ENCODE measurements at regions not wholly inside any gene's neighbourhood (a gene's known extent, or its start where the extent isn't known, plus 50 kb on each side); places are given as distances from the start of the nearest gene placed in this dataset.

DNA sequence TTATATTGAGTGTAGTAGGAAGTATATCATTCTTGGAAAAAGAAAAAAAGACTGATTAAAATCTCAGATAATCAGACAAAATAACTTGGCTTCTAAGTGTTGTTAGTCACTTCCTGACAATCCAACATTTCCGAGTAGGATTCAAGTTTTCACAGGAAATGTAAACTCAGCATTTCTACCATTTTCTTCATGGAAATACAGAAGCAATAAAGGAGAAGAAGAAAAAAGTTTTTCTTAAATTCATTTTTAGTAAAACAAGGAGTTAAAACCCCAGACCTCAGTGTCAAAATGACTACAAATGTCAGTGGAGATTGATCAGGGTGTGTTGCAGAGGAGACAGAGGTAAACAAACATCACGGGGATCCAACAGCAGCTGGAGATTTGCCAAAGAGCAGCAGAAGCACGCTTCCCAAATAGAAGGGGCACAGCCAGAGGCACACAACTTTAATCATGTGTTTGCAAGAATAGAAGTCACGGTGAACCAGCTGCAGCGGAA, 129.3 kb upstream of the FAM9B start:
- intact Hi-C loops (cut with DNase I; ENCODE audit: low total_unique reads) (no loop called here), in situ Hi-C loops (cut with MboI; ENCODE audit: low sequenced_read_pairs in 4 of 4) (no loop called here)
- DNase-seq (no peak), ATAC-seq (no peak)
- Histone ChIP-seq H3K27ac (no peak overlapping the region), H3K4me3 (no peak overlapping the region), H3K36me3 (no peaks in the 10 kb centered on the region), H3K27me3 (no peaks in the 10 kb centered on the region), H3K9me3 (no peaks in the 10 kb centered on the region), H3K4me1 (no peaks in the 10 kb centered on the region)
- no peak for TF ChIP-seq POLR2A (IDR thresholded peaks at IDR 0.05)
- TF ChIP-seq, protein P1, sequence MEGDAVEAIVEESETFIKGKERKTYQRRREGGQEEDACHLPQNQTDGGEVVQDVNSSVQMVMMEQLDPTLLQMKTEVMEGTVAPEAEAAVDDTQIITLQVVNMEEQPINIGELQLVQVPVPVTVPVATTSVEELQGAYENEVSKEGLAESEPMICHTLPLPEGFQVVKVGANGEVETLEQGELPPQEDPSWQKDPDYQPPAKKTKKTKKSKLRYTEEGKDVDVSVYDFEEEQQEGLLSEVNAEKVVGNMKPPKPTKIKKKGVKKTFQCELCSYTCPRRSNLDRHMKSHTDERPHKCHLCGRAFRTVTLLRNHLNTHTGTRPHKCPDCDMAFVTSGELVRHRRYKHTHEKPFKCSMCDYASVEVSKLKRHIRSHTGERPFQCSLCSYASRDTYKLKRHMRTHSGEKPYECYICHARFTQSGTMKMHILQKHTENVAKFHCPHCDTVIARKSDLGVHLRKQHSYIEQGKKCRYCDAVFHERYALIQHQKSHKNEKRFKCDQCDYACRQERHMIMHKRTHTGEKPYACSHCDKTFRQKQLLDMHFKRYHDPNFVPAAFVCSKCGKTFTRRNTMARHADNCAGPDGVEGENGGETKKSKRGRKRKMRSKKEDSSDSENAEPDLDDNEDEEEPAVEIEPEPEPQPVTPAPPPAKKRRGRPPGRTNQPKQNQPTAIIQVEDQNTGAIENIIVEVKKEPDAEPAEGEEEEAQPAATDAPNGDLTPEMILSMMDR (IDR thresholded peaks at IDR 0.05 in 4 of 5, conservative IDR thresholded peaks at IDR 0.05 in 1 of 5), result no peak

DNA sequence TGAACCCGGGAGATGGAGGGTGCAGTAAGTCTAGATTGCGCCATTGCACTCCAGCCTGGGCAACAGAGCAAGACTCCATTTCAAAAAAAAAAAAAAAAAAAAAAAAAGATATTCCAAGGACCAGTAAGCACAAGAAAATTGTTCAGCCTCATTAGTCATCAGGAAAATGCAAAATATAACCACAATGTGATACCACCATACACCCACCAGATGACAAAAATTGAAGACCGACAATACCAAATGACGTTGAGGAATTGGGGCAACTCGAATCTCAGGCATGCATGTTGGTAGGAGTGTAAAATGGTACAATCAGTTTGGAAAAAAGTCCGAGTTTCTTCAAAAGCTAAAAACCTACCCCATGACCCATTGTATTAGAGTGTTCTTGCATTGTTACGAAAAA, 130.2 kb upstream of the FAM9B start:
- in situ Hi-C loops (cut with MboI; ENCODE audit: low sequenced_read_pairs in 4 of 4) (no loop called here), intact Hi-C loops (cut with DNase I; ENCODE audit: low total_unique reads) (no loop called here)
- TF ChIP-seq POLR2A (IDR thresholded peaks at IDR 0.05), result no peak
- TF ChIP-seq, protein P1 (IDR thresholded peaks at IDR 0.05 in 4 of 5, conservative IDR thresholded peaks at IDR 0.05 in 1 of 5), result no peak
- DNase-seq (no peak), ATAC-seq (no peak)
- Histone ChIP-seq H3K27me3 (no peaks in the 10 kb centered on the region), H3K36me3 (no peaks in the 10 kb centered on the region), H3K4me3 (no peak overlapping the region), H3K4me1 (no peaks in the 10 kb centered on the region), H3K27ac (no peak overlapping the region), H3K9me3 (no peaks in the 10 kb centered on the region)

DNA sequence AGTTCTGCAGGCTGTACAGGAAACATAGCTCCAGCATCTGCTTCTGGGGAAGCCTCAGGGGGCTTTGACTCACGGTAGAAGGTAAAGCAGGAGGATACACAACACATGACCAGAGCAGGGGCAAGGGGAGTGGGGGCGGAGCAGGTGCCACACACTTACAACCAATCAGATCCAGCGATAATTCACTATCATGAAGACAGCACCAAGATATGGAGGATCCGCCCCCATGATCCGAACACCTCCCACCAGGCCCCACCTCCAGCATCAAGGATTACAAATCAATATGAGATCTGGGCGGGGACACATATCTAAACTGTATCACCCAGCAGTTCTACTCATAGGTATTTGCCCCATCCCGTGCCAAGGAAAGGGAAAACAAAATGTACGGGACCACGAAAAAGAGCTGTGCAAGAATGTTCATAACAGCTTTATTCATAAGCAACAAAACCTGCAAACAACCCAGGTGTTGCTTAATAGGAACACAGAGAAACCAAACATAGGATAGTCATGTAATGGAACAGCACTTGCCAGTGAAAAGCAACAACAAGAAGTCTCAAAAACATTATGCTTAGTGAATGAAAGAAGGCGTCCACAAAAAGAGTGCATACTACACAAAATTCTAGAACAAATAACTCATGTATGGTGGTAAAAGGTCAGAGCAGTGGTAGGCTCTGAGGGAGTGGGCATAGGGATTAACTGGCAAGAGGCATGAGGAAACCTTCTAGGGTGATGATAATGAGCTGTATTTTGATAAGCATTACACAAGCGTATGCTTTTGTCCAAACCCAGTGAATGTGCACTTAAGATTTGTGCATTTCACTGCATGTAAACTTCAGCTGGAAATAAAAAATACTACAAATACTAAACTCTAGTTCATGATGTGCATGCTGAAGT, 130.9 kb upstream of the FAM9B start:
- in situ Hi-C loops (cut with MboI; ENCODE audit: low sequenced_read_pairs in 4 of 4), result no loop called here
- DNase-seq (no peak), ATAC-seq (no peak)
- intact Hi-C loops (cut with DNase I; ENCODE audit: low total_unique reads), result no loop called here
- H3K27me3 ChIP-seq, result no peaks in the 10 kb centered on the region
- no peak overlapping the region for H3K27ac ChIP-seq
- H3K36me3 ChIP-seq, result no peaks in the 10 kb centered on the region
- TF ChIP-seq, protein P1 (IDR thresholded peaks at IDR 0.05 in 4 of 5, conservative IDR thresholded peaks at IDR 0.05 in 1 of 5), result no peak
- no peak for TF ChIP-seq POLR2A (IDR thresholded peaks at IDR 0.05)
- no peak overlapping the region for H3K4me3 ChIP-seq
- H3K4me1 ChIP-seq, result no peaks in the 10 kb centered on the region
- H3K9me3 ChIP-seq, result no peaks in the 10 kb centered on the region

DNA sequence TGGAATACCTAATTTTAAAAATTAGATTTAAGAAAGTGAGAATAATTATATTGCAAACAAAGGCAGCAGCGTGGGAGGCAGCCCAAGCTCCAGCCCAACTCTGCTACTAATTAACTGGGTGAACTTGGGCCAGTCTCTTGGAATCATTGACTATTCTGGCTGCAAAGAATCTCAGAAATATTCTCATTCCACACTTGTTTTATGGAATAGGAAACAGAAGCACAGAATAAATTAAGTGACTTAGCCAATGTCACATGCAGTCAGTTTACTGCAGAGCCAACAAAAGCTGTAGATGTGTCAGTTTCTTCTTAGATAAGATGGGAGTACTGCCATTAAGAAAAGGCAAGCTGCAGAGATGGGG, 132.6 kb upstream of the FAM9B start:
- Histone ChIP-seq H3K9me3 (no peaks in the 10 kb centered on the region), H3K4me3 (no peak overlapping the region), H3K27me3 (no peaks in the 10 kb centered on the region), H3K36me3 (no peaks in the 10 kb centered on the region), H3K4me1 (no peaks in the 10 kb centered on the region), H3K27ac (no peak overlapping the region)
- intact Hi-C loops (cut with DNase I; ENCODE audit: low total_unique reads) (no loop called here), in situ Hi-C loops (cut with MboI; ENCODE audit: low sequenced_read_pairs in 4 of 4) (no loop called here)
- TF ChIP-seq, protein P1 (IDR thresholded peaks at IDR 0.05 in 4 of 5, conservative IDR thresholded peaks at IDR 0.05 in 1 of 5), result no peak
- TF ChIP-seq POLR2A (IDR thresholded peaks at IDR 0.05), result no peak
- DNase-seq (no peak), ATAC-seq (no peak)

All from gastrocnemius medialis (tissue), 4 donors.